NOMO-1 treated with DMSO at 0.1 percent for 48 hours (cell line): ENCODE measurements at regions not wholly inside any gene's neighbourhood (a gene's known extent, or its start where the extent isn't known, plus 50 kb on each side); places are given as distances from the start of the nearest gene placed in this dataset.
A peak's percentile ranks its signal among the peaks of the same experiment; 100 is the strongest.

Source experiments
- DNase-seq: peaks from one replicate; lab custom pipeline; 2025; ENCODE audit not compliant: unreplicated experiment; lab: John Stamatoyannopoulos, UW

GRCh38 chr18:5091741-5092140 lies 105.3 kb downstream of the AKAIN1 start:
- DNase-seq = no peak

DNA sequence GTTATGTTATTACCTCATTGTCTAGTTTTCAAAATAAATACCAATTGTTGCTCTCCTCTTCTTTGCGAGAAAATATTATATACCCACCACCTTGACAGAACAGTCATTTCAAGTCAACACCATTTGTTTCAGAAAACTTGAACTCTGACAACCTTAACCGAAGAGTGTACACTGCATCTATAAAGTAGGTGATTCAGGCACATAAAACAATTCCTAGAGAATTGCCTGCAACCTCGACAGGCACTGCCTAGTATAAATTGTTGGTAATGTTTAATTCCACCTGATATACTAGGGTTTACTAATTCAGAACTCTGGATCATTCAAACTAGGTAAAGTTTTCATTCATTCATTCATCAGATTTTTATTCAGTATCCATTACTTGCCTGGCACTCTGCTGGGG lies 121.8 kb downstream of the AKAIN1 start:
- DNase-seq = no peak

- peak; percentile 44 for DNase-seq
These were observed 123.8 kb downstream of the AKAIN1 start for GRCh38 chr18:5073026-5073944.

DNA sequence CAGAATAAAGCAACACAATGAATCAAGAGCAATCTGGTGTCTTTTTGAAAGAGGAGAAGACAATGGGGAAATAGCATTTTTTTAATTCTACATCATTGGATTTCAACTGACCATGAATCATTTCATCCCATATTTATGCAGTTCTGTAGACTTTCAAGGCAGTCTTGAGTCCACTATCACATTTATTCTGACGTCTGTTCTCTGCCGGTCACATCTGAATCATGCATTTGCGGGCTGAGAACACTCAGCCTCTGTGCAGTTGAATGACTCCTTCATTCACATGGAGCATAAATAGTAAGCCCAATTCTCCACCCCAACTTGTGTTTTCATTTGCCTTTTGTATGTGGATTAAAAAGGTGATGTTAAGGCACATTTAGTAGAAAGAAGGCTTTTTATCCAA lies 128.2 kb downstream of the AKAIN1 start:
- DNase-seq = no peak

GRCh38 chr18:5066380-5066977 lies 130.6 kb downstream of the AKAIN1 start:
- no peak for DNase-seq

GRCh38 chr18:5065615-5066014 lies 131.4 kb downstream of the AKAIN1 start:
- no peak for DNase-seq

DNA sequence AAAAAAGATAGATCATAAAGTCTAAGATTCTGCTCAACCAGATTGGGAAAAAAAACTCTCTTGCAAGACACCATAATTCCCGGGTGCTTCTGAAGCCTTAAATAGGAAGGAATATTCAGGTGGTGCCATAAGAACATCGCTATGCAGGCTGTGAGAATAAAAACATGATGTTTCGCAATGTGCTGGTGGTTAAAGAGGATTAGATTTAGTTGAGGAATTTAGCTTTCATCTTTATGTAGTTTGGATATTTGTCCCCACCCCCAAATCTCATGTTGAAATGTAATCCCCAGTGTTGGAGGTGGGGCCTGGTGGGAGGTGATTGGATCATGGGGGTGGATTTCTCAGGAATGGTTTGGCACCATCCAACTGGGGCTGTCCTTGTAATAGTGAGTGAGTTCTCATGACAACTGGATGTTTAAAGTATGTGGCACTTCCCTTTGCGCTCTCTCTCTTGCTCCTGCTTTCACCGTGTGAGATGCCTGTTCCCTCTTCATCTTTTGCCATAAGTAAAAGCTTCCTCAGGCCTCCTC lies 132.2 kb downstream of the AKAIN1 start:
- DNase-seq = no peak

DNA sequence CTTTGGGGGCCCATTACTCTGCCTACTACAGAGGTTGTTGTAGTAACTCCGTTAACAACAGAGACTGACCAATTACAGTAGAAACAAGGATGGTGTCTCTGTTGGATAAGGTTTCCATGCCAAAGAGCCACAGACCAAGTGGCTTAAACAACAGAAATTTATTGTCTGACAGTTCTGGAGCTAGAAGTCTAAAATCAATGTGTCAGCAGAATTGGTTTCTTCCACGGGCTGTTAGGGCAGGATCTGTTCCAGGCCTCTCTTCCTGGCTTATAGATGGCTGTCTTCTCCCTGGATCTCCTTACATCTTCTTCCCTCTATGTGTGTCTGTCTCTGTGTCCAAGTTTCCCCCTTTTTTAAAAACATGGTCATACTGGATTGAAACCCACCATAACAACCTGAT lies 135.3 kb downstream of the AKAIN1 start:
- no peak for DNase-seq

DNA sequence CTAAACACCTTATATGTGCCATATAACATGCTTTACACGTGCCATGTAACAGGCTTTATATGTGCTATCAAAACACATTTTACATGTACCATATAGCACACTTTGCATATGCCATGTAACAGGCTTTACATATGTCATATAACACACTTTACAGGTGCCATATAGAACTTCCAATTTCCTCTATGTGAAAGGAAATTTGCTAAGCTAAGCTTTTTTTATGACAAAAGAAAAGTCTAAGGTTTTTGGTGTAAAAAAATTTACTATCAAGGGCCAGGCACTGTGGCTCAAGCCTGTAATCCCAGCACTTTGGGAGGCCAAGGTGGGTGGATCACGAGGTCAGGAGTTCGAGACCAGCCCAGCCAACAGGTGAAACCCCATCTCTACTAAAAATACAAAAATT lies 136.5 kb downstream of the AKAIN1 start:
- no peak for DNase-seq

- DNase-seq = no peak
These were observed 137.4 kb downstream of the AKAIN1 start for GRCh38 chr18:5059696-5060032.

DNA sequence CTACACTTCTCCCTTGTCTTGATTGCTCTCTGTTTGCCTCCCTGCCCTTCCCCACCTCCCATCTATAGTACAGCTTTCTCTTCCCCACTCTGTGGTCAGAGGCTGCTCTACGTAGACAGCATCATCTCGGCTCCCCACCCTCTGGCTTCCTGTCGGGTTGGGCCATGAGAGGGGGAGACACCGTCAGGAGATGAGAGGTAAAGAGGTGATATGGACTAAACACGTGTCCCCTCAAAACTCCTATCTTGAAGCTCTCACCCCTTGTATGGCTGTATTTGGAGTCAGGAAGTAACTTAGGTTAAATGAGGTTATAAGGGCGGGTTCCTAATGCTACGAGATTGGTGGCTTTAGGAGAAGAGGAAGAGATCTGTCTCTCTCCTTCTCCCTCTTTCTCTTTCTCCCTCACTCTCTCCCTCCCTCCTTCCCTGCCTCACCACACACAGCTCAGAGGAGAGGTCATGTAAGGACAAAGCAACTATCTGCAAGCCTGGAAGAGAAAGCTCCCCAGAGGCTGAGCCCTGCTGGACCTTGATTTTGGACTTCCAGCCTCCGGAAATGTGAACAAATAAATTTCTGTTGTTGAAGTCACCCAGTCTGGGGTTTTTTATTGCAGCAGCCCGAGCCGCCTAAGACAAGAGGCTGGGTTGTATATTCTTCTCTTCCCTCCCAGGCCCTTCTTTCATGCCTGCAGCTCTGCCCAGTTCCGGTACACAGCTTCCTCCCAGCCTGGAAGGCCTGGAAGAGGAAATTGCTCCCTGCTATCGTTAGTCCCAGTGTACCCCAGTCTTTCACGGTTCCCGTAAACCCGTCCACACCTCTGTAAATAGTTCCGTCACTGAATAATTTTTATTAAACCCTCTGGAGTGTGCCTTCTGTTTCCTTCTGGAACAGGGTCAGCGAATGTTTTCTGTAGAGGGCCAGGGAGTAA lies 138.0 kb downstream of the AKAIN1 start:
- DNase-seq = peak; percentile 25

DNA sequence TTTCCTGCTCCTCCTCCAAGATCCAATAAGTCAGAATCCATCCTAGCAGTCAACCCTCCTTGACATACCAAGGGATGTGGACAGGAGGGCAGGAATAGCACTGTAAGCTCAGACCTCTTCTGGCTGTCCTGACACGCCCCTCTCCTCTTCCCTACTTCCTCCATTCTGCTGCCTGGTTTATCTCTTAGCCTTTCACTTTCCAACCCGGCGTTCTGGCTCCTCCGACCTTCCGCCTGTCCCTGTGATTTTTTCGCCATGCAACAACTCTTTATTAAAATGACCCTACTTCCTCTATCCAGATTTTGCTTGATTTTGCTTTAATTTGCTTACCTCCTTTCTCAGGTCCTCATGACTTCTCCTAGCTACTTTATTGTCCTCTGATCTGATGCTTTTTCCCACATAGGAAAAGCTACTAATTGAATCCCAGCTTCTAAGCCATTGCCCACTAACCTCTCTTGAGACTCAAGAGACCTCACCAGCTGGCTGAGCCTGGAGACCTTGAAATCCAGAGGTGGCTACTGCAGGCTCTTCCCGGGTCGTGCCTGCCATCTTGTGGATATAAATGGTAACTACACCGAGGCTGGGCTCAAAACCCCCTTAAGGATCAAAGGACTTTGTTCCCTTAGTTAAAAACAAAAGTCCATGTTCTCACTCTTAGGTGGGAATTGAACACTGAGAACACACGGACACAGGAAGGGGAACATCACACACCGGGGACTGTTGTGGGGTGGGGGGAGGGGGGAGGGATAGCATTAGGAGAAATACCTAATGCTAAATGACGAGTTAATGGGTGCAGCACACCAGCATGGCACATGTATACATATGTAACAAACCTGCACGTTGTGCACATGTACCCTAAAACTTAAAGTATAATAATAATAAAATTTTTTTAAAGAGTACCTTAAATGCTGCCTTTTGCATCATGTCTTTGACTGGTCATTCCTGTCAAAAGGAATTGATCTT lies 139.4 kb downstream of the AKAIN1 start:
- DNase-seq = peak; percentile 62

GRCh38 chr18:5052491-5052890 lies 144.6 kb downstream of the AKAIN1 start:
- no peak for DNase-seq

- no peak for DNase-seq
These were observed 145.8 kb downstream of the AKAIN1 start for GRCh38 chr18:5051207-5051606.

DNA sequence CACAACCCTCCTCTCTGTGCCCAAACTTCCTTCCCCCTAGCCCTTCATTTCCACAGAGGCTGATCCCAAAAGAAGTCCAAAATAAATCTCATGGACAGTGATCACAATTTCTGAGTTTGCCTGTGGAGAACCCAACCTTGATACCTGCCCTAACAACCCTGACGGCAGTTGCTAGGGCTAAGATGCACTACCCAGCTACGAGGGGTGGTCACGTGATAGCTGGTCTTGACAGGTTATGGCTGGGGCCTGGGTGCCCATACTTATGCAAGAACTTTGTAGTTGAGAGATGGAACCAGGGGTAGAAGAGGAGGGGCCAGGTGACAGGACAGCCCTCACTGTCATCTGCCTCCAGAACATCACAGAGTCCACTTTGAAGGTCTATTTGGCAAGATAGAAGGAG lies 147.9 kb downstream of the AKAIN1 start:
- no peak for DNase-seq

- DNase-seq = no peak
These were observed 156.6 kb downstream of the AKAIN1 start for GRCh38 chr18:5040476-5040875.

GRCh38 chr18:5036523-5036922 lies 160.5 kb downstream of the AKAIN1 start:
- DNase-seq = no peak

DNA sequence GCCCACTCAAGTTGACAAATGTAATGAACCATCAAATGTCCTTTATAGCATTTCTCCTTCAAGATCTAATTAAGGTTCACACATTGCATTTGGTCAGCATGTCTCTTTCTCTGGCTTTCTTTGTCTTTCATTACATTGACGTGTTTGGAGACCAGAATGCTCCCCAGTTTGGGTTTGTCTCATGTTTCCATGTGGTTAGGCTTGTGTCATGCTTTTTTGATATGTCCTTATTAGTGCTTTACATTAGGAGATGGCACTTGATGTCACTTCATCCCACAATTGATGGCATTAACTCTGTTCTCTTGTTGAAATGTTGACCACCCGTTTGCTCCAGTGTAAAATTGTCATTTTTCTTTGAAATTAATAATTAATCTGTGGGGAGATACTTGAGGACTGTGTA lies 165.8 kb downstream of the AKAIN1 start:
- no peak for DNase-seq

GRCh38 chr18:5030636-5031035 lies 166.4 kb downstream of the AKAIN1 start:
- DNase-seq = no peak

DNA sequence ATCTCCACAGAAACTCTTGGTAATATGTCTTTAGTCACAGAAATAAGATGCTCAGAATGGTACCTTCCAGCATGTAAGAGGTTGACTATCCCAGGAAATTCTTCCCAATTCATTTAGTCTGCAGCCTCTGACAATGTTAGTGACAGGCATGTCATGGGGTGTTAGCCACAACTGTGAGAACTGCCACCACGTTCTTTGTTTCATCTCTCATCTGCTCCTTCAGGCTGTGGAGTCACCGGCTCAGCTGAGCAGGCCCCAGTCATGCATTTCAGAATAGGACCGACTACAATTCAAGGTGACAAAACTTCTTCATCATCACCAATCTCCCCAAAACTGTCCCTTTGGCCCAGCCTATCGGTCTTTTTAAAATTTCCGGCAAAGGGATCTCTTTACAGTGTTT lies 167.5 kb downstream of the AKAIN1 start:
- DNase-seq = no peak
